Activated CD4-positive, alpha-beta T cell treated with anti-CD3 and anti-CD28 coated beads, Interleukin-10, Interleukin-2, amounts not matched to agents 100 ng/mL and 50 ng/mL, durations not matched to agents 16 hours and 8 hours (primary cell): ENCODE measurements at regions not wholly inside any gene's neighbourhood (a gene's known extent, or its start where the extent isn't known, plus 50 kb on each side); places are given as distances from the start of the nearest gene placed in this dataset.
"Not testable (repeated sequence)": the region's sequence is repeated elsewhere in the genome, so short reads cannot be mapped to it uniquely, and the experiment has no call there.

ENCODE experiments used
- DNase-seq: peaks from one replicate; pipeline ENCODE4 v3.0.0-alpha.2; 2020

- not testable (repeated sequence) for DNase-seq
These were observed 51.9 kb upstream of the MFGE8 start for GRCh38 chr15:88965097-88965496.

- no peak for DNase-seq
These were observed 57.1 kb upstream of the MFGE8 start for GRCh38 chr15:88970232-88970631.

DNA sequence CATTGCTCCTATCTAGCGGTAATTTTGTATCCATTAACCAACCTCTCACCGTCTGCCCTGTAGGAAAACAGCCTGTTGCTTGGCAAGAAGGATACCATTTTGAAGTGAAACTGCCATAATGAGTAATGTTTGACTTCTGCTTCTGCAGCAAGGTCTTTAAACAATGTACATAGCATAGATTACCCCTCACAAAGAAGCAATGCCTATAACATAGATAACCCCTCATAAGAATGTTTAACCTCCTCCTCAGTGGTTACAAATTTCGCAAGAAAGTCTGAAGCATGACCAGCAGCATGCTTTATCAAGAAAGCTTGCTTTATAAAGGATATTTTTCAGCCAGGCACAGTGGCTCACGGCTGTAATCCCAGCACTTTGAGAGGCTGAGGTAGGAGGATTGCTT, 61.2 kb upstream of the MFGE8 start:
- DNase-seq, result no peak

DNA sequence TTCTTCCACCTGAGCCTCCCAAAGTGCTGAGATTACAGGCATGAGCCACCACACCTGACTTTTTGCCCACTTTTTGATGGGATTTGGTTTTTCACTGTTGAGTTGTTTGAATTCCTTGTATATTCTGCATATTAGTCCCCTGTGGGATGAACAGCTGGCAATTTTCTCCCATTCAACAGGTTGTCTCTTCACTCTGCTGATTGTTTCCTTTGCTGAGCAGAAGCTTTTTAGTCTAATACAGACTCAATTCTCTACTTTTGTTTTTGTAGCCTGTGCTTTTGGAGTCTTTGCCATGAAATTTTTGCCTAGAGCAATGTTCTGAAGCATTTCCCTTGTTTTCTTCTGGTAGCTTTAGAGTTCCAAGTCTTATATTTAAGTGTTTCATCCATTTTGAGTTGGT, 62.7 kb upstream of the MFGE8 start:
- DNase-seq, result no peak

GRCh38 chr15:88976656-88977055, 63.5 kb upstream of the MFGE8 start:
- no peak for DNase-seq

DNA sequence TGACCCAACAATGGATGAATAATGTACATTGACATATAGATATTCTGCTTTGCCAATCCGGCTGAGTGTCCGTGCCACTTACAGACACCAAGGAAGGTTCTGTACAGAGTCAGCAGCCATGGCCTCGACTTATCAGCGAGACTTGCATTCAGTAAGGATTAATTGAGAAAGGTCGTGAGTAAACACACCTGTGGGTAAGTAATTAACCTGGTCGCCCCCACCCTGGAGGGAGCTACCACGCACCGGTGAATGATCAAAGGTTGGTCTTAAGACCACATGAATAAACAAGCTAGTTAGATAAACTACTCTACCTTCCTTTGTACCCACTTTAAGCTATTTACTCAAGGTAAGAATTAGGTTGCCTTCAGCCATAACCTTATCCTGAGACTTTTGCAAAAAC, 66.5 kb upstream of the MFGE8 start:
- DNase-seq, result no peak

- no peak for DNase-seq
These were observed 67.3 kb upstream of the MFGE8 start for GRCh38 chr15:88980498-88980897.

DNA sequence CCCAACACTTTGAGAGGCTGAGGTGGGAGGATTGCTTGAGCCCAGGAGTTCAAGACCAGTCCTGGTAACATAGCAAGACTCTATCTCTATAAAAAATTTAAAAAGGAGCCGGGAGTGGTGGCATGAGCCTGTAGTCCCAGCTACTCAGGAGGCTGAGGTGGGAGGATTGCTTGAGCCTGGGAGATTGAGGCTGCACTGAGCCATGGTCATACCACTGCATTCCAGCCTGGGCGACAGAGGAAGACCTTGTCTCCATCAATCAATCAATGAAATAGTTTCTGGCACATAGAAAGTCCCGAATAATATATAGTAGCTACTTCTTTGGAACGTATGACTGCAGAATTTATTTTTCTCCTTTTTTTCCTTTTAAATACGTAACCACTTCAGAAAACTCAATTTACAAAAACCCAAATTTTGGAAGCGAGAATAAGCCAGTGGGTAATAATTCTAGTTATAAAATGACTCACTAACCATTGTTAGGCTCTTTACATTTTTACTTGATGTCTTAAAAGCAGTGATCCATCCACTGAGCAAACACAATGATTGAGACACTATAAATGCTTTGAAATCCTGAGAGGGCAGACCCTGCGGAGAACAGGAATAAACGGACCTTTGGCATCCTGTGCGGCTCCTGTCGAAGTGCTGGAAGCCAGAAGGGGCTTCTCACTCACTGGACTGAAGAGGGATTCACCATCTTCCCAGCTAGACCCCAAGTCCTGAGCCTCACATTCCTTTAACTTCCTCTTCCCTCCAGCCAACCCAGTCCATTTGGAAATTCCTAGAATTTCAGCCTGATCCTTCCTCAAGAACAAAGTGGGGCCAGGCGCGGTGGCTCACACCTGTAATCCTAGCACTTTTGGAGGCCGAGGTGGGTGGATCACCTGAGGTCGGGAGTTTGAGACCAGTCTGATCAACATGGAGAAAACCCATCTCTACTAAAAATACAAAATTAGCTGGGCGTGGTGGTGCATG, 68.4 kb upstream of the MFGE8 start:
- DNase-seq, result no peak

DNA sequence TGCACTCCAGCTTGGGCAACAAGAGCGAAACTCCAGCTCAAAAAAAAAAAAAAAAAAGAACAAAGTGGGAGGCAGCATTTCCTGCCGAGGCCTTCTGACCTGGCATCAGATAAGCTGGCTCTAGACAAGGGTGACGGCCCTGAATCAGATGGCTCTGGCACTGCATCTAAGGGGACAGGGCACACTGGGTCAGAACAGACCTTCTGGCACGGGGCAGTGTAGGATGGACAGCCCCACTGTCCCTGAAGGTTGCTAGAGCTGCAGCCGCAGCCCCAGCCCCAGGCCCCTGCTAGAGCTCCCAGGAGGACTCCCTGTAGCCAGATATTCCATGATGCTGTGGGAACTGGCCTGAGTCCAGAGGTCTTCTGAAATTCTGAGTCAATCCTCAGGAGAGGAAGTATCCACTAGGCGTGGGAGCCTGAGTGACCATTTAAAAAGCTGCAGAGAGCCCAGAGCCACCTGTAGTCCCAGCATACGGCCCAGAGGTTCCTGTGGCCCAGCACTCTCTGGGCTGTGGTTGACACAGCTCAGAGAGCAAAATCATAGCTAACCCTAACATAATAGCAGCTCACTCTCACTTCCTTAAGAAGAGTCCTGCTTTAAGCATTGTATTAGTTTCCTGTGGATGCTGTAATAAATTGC, 69.2 kb upstream of the MFGE8 start:
- no peak for DNase-seq

GRCh38 chr15:88982946-88983342, 69.8 kb upstream of the MFGE8 start:
- no peak for DNase-seq

- DNase-seq, result no peak
These were observed 70.8 kb upstream of the MFGE8 start for GRCh38 chr15:88983861-88984429.

DNA sequence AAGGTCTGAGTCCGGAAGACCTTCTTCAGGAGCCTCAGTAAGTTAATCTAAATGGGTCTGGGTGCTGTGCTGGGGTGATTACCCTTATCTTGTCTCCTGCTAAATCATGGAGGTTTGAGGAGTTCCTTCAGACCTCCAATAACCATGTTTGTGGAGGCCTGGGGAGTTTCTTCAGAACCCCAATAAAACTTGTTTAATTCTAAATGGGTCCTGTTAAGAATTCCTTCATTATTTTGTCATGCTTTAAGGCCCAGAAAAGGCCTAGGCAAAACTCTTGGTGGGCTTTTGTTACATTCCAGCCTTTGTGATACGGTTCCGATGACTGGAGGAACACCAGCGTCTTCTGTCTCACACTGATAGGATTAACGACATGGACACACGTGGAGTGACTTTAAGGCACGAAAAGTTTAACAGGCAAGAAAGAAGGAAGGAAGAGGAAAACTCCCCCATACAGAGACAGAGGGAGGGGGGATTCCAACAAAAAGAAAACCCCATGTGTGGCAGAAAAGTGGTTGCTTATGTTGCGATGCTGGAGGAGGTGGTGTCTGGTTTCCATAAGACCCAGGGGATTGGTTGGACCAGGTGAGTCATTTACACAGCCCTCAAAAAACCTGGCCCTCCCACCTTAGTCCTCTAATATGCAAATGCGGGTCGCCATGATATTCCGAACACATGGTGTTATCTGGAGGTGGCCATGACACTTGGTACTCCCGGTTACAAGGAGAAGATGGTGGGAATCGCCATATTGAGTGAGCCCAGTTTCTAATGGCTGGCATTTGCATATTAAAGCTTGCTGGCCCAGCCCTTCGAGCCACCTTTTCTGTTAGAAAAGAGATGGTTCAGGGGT, 72.6 kb upstream of the MFGE8 start:
- DNase-seq, result no peak

DNA sequence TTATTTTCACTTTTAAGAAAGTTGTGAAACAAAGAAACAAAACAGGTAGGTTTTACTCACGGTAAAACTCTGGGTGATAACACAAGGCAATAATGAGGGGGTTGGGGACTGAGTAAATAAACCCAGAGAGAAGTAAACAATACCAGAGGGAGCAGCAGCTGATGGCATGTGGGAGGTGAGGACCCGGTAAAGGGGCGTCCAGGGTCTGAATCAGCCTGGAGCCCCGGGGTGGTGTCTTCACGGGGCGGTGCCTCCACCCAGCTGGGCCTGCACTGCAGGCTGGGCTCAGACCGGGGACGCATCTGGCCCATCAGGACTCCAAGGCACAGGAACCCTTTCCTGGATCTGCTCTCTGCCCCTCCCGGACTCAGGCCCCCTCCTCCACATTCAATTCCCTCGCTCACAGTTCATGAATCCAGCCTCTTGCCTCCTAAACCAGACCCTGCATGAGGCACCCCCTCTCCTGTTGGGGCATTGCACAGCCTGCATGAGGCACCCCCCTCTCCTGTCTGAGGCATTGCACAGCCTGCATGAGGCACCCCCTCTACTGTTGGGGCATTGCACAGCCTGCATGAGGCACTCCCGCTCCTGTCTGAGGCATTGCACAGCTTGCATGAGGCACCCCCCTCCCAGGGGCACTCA, 73.9 kb upstream of the MFGE8 start:
- no peak for DNase-seq

- no peak for DNase-seq
These were observed 74.4 kb upstream of the MFGE8 start for GRCh38 chr15:88987591-88987933.

GRCh38 chr15:88987934-88988671, 74.9 kb upstream of the MFGE8 start:
- DNase-seq, result no peak

- DNase-seq, result no peak
These were observed 76.4 kb upstream of the MFGE8 start for GRCh38 chr15:88989578-88989977.

DNA sequence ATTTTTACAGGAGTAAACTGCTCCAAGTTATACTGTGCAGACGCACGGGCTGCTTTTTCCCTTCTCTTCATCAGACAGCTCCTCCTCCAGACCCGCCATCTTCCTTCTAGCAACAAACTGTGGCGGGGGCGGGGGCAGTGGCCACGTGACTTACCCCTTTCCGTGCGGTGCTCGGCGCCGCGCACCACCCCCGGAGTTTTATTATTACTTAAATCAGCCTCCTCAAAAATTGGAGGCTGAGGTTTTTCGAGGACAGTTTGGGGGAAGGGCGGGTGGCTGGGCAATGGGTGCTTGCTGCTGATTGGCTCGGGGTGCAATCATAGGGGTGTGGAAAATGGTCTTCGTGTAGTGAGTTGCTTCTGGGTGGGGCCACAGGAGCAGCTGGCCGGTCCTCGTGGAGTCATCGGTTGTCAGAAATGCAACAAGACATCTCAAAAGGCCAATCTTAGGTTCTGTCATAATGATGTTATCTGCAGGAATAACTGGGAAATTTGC, 77.1 kb upstream of the MFGE8 start:
- no peak for DNase-seq

DNA sequence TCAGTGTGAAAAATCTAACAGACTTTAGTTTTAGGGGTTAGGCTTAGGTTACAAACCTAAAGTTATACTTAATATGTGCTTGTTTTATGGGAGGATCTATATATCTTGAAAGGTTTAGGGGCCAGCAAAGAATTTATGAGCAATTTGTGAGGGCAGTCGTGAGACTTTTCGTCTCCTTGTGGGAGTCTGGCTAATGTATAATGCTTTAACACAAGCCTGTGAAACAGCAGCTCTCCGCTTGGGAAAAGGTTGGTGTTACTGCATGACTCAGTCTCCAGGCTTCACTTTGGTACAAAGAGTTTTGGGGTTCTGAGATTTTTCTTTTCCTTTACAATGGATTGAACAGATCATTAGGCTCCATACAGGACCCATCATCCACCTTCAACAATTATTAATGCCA, 79.0 kb upstream of the MFGE8 start:
- no peak for DNase-seq

DNA sequence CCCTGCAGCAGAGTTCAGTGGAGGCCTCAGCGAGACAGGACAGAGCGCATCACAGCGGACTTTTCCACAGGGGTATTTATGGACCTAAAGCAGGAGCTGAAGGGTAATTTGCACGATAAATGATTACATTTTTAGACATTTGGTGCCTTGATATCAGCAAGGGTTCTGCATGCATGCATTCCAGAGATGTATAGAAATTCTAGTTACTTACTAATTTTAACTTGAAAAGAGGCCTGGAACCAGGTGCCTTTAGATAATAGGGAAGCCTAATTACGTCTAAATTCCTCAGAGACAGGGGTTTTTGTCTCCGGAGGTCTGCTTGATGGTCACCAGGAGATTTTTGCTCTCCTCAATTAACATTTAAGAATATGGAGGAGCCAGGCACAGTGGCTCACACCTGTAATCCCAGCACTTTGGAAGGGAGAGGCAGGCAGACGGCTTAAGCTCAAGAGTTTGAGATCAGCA, 79.8 kb upstream of the MFGE8 start:
- DNase-seq, result no peak

- no peak for DNase-seq
These were observed 80.5 kb upstream of the MFGE8 start for GRCh38 chr15:88993662-88994061.

- no peak for DNase-seq
These were observed 81.1 kb upstream of the MFGE8 start for GRCh38 chr15:88994286-88994685.

GRCh38 chr15:88995449-88995848, 82.3 kb upstream of the MFGE8 start:
- DNase-seq, result no peak
